HG02840 (cell line): ENCODE measurements at regions not wholly inside any gene's neighbourhood (a gene's known extent, or its start where the extent isn't known, plus 50 kb on each side); places are given as distances from the start of the nearest gene placed in this dataset.
"Not testable (repeated sequence)": the region's sequence is repeated elsewhere in the genome, so short reads cannot be mapped to it uniquely, and the experiment has no call there.

Experiments used
- ATAC-seq: cut with Tn5 transposase; IDR thresholded peaks from one replicate; pipeline ENCODE4 v1.9.1; 2021; ENCODE audit warnings: mild to moderate bottlenecking, moderate library complexity, moderate number of reproducible peaks; ENCODE audit not compliant: unreplicated experiment, low FRiP score

DNA sequence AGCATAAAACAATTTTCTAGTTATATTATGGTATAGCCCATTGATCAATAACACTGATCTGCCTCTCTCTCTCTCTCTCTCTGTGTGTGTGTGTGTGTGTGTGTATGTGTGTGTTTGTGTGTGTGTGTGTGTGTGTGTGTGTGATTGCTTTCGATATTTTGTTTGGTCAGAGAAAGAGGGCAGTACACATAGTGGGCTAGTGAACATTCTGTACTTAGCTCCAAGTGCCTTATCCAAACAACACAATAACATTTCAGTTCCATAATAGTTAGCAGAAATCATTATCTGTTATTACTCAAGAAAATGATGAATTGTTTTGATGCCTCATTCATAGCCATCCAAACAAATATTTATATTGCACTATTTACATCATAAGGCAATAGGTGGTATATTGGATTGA, 979.1 kb upstream of the CITED2 start:
- no peak for ATAC-seq

GRCh38 chr6:140346428-140346827, 972.0 kb upstream of the CITED2 start:
- no peak for ATAC-seq

DNA sequence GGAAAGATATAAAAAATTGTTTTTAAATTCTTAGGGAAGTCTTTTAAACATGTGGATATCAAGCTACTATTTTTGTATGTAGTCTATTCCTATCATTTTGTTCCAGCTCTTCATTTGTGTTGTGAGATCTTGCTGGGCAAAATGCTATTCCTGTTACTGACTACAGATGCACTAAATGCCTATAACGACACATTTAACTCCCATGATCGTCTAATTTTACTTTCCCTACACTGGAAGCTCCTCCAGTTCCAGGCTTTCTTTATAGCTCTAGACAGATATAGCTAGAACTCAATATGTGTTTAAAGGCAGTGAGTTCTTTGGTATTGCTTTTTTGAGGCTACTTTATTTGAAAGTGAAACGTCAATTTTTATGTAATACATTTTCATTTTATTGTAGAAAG, 971.5 kb upstream of the CITED2 start:
- no peak for ATAC-seq

DNA sequence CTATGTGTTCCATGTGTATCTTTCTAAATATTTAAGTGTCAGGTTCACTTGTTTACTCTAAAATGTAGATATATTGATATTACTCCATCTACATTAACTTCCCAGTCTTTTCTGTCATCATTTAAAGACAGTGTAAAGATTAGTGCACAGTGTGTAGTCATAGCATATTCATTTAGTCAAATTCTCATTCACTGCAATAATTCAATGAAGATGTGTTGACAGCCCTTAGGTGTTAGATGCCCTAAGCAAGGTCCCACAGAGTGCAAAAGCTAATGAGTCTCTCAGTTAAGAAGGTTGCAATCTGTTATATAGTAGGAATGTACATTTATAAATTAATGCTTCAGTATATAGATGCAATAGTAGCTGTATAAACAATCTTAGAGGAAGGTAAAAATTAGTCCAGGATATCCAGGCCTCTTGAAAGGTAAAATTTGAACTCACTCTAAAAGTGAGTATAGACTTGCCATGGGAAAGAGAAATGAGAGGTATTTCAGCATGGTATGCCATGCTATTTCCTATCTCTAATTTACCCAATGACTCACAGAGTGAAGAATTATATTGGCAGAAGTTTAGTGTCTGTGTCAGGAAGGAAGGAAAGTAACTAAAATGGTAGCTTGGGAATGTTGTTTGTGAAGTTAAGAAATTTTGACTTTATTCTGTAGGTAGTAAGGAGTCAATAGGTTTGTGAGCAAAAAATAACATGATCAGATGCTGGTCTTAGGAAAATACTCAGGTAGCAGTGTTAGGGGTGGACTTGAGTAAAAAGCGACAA, 969.9 kb upstream of the CITED2 start:
- ATAC-seq = no peak

DNA sequence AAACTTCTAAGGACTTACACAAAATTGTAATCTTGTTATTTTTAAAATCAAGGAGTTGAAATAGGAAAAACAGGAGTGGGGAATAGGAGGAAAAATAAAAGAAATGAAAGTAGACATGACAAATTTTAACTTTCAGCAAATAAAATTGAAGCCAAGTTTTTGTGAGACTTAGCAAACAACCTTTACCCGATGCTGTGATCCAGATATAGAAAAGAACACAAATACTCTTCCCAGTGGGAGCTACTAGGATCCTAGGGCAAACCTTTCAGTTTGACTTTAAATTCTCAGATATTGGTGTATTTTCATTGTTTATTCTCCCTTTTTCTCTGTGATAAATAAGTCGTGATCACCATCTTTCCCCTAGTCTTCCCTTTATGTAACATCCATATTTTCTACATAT, 968.7 kb upstream of the CITED2 start:
- no peak for ATAC-seq

DNA sequence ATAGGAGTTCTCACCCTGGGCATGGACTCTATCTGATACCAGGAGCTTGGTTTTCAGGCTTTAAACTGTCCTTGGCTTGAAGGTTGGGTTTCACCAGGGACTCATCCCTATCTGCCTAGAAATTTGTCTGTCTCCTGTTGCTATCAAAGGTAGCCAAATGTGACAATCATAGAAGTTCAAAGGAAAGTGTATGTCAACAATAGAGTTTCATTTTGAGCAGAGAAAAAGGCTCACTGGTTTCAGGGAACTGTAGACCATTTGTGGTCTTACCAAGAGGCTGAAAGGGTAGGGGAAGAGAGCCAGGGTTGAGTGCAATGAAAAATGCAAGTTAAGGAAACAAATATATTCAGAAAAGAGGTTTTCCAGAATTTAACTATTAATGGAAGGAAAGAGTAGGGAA, 966.8 kb upstream of the CITED2 start:
- no peak for ATAC-seq

GRCh38 chr6:140340795-140341194, 966.3 kb upstream of the CITED2 start:
- no peak for ATAC-seq

- ATAC-seq = not testable (repeated sequence)
Measured at GRCh38 chr6:140339084-140339483, 964.6 kb upstream of the CITED2 start.

GRCh38 chr6:140321891-140322290, 947.4 kb upstream of the CITED2 start:
- no peak for ATAC-seq

DNA sequence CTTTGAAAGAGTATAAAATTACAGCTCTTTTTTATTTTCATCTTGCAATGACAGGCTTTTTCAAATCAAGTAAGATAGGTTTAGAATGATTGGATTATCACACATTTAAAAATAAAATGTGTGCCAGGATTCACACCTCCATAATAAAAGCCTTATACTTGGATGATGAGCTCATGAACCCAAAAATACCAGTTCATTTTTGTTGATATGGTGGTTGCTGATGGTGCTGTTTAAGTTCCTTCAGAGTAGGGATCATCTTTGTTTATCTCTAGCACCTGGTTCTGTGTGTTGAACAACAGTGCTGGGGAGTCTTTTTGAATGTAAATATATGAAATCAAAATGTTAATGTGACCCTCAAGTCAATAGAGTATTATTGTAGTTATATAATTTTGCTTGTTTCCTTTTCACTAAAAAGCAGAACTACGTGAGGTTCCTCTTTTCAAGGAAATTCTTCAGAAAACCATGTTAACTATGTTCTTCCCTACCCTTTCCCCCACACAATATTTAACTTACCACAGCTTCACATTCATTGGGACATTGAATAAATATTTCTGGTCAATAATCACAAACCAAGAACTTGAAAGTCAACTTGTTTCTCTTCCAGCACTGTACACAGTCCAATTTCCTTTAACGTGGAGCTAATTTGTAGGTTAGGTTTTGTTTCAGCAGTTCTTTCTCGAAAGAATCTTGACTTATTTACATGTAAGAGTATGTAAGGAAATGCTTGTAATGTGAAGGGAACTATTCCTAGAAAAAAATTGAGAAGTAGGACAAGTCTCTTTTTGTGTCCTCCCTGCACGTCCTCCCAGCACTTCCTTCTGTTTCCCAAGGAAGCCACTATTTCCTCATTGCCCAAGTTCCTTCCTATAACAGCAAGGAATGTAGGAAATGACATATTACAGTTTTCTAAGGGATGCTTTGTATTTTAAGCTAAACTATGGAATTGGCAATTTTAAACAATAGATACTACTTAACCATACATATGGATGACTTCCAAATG, 945.9 kb upstream of the CITED2 start:
- no peak for ATAC-seq

DNA sequence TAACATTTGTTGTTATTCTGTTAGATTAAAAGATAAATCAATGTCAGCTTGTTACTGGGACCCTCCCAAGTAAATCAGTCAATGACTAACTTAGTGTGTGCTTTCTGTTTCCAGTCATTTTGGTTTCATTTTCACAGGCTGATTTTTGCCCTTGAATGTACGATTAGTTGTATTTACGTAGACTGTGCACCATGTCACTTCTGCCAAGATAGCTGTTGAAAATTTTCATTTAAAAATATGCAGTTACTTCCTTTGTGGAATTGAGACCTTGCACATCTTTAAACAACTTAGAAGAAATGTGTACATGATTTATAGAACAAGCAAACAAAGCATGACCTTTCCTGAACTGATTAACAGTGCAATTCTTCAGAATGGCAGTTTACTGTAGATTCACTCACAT, 944.8 kb upstream of the CITED2 start:
- peak; percentile 72 for ATAC-seq

DNA sequence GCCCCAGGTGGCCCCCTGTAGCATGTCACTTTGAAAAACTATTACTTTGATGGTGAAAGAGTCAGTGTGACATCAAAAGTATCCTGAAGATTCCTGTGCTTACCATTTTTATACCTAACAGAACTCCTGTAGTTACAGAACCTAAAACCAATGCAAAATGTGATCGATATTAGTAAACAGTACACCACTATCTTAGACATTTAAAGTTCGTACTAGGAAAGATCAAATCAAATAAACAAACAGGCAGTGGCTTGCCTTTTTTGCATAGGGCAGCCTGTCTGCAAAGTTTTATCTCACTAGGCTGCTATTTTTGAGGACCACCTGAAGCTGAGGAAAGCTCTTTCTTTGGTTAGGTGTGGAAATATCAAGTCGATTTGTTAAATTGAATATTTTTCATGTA, 944.0 kb upstream of the CITED2 start:
- no peak for ATAC-seq

DNA sequence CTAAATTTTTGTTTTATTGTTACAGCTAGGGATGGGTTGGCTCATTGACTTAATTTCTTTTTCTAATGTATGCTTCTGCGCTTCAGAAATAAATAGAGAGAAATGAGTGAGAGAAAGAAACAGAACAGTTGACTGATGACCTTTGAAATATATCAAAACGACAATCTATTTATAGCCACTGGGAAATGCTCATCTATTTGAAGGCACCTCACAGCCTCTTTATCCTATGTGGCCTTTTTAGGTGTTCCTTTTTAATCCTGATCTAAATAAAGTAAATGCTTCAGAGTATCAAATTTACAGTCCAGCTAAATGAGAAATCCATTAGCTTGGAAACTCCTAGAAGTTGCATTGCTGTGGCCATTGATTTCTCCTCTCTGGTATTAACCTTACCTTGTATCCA, 943.5 kb upstream of the CITED2 start:
- no peak for ATAC-seq

- ATAC-seq = no peak
Measured at GRCh38 chr6:140316966-140317365, 942.5 kb upstream of the CITED2 start.

DNA sequence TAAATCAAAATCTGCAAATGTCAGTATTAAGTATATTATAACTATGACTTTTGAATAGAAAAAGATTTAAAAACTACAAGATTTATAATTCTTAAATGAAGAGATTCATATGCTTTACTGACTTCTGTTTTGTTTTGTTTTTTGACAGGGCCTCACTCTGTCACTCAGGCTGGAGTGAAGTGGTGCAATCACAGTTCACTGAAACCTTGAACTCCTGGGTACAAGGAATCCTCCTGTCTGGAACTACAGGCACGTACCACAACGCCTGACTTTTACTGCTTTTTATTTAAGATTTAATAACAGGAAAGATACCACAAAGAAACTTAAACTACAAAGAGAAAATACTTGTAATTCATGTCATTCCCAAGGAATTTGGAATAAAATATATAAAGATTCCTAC, 940.2 kb upstream of the CITED2 start:
- ATAC-seq = no peak

DNA sequence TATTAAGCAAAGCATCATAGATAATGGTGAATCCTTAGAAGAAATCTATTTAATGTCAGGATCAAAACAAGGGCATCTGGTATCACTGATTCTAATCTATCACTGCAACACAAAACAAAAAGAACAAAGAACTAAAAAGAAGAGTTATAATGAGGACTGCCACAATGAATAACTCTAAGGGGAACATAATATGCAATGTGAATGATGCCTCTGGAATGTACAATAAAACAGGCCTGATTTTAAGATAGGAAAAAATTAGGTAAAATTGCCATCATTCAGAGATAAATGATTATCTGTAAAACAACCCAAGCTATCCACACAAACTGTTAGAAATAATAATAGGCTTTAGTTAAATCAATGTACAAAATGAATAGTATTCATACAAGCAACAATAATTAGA, 936.7 kb upstream of the CITED2 start:
- no peak for ATAC-seq

DNA sequence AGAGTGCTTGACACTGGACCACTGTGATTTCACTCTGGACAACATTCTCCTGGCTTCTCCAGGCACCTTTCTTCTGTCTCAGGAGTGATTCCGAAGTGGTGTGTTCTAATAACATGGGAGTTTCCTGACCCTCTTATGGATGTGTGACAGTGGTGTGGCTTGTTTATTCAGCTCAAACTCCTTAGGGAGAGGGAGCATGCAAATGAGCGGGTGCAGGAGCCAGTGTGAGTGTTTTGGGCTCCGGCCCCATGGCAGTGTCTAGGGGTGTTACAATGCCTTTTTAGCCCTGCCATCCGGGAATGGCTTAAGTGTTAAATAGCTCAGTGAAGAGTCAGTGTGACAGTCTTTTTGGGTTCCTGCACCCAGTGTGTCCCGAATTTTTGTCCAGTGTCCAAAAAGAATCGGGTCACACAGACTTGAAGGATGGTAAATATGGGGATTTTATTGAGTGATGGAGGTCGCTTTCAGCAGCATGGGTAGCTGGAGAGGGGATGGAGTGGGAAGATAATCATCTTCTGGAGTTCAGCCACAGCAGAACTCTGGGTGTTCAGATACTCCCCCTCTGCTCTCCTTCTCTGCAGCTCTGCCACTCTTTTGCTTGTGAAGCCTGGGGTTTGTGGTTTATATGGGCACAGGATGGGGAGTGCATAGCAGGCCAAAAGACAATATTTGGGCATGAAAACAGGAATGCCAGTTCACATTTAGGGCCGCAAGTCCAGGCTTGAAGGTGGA, 928.9 kb upstream of the CITED2 start:
- no peak for ATAC-seq

DNA sequence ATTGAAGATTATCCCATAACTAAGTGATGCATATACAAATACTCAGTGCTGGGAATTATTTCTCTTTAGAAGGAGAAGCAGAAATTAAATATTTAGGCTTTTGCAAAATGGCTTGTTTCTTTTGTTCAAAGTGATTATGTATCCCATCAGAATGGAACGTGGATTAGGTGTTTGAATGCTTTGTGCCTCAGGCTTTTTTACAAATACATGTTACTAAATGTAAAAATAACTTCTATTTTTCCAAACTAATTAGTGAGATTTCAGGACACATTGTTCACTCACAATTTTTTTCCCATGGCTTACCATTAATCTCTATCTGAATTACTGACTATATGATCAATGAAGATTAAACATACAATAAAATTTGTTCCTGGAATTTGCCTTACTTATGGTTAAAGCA, 925.9 kb upstream of the CITED2 start:
- ATAC-seq = no peak

DNA sequence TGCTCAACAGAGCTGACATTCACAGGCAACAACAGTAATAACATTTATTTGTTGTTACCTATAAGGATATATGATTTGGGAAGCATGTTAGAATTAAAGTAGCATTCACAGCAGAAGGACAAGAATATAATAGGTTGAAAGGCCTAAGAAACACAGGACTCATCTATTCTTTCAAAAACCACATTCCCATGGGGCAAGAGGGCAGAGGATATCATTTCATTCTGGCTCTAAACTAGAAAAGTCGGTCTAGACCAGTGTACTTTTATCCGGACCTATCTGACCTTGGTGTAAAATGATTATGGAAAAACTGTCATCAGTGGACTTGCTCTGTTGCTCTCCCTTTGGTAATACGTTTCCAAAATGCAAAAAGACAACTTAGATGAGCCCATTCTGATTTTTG, 914.7 kb upstream of the CITED2 start:
- ATAC-seq = no peak

- no peak for ATAC-seq
Measured at GRCh38 chr6:140285998-140286690, 911.7 kb upstream of the CITED2 start.
